ENCODE measurements at regions not wholly inside any gene's neighbourhood (a gene's known extent, or its start where the extent isn't known, plus 50 kb on each side); places are given as distances from the start of the nearest gene placed in this dataset.

DNA sequence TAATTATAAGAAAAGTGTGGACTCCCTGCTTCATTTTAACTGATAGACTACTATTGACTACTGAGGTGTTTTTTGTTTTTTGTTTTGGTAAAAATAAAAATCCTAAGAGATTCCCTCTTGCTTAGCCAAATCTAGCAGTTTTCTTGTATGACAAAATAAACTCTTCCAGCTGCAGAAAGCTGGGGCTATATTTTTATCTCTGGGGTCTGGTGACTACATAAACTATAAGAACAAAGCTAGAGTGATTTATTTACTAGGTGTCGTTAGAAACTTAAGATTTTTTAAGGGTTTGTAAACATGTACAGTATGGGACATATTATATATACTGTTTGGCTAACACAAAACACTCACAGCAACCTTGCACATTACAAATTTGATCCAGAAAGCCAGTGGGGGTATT lies 467.4 kb upstream of the MPDZ start:
- no peak for DNase-seq

- DNase-seq, result no peak
Measured at GRCh38 chr9:13744261-13744901, 464.9 kb upstream of the MPDZ start.

DNA sequence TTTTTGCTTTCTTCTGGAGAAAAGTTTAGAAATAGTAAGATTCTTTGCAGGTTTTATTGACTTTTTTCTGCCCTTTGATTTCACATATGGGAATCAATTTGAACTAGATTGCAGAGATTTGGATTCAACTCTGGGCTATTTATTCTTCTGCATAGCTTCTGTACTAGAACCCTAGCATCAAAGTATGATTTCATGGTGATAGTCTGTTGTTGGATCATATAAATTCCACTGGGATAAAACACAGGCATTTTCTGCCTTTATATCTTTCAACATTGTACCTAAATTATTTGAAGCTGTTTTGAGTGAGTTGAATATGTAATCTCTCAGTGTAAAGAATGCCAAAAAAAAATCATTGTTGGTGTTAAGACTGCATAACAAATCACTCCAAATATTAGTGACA lies 458.4 kb upstream of the MPDZ start:
- DNase-seq, result no peak

- no peak for DNase-seq
Measured at GRCh38 chr9:13735181-13735580, 455.7 kb upstream of the MPDZ start.

DNA sequence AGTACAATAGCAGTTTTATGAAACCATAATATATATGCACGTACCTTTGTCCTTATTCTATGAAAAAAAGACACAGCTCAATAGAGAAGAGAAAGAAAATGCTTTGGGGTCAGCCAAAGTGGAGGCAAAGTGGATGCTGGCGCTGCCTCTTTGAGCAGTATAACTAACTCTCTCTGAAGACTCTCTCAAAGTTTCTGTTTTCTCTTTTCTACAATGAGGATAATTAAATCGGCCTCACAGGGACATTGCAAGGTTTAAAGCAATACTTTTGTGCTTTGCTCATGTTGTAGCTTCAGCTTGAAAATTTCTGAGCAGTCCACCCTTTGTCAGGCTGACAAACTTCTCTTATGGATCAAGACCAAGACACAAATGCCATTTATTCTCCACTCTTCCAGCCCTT lies 455.1 kb upstream of the MPDZ start:
- DNase-seq, result no peak

GRCh38 chr9:13732290-13732689 lies 452.8 kb upstream of the MPDZ start:
- DNase-seq, result no peak

DNA sequence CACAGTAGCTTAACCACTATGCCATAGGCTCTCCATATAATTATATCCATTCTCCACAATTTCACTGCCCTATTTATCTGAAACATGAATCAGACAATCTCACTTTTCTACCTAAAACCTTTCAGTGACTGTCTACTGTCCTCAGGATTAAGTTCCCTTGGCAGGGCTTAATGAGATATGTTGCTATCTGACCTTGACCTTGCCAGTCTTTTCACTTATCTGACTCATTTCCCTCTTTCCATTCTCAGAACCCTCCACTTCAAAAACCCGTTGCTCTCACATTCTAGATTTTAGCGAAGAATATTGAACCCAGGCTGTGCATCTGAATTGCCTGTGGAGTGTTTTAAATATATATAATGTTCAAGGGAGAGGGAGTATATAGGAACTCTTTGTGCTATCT lies 452.1 kb upstream of the MPDZ start:
- DNase-seq, result no peak

- DNase-seq, result no peak
Measured at GRCh38 chr9:13729955-13730354, 450.5 kb upstream of the MPDZ start.

DNA sequence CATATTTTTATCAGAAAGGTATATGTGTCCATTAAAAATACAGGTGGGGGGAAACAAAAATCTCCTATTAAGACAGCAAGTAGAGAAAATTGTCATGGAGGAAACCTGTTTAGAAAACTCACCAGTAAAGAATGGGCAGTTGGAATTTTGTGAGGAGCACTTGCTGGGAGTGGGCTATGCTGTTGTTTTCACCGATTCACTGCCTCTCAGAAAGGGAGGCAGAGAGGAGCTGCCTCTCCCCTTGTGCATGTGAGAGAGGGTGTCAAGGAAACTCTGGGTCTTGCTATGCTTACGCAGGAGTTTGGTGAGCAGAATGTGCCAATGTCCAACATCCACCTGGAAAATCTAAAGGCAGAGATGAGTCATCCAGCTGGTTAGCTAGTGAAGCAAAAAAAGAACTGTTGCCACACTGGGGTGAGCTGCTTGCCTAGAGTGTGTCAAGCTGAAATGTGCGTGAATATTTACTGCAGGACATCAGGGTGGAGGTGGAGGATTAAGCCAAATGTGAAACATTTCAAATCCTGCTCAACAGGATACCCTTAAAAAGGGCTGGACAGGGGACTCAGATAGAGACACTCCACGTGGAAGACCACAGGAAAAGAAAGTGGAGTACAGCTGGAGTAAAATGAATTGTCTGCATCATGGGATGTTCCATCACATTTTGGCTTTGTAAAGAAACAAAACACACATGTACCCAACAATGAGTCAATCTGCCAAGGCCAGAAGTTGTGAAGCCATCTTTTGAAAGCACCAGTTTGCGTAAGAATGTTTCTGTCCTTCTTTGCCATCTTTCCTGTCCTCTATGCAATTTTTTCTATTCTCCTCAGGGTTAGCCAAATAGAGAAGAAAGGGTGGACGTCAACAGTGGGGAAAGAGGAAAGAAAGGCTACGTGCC lies 449.7 kb upstream of the MPDZ start:
- DNase-seq, result no peak

DNA sequence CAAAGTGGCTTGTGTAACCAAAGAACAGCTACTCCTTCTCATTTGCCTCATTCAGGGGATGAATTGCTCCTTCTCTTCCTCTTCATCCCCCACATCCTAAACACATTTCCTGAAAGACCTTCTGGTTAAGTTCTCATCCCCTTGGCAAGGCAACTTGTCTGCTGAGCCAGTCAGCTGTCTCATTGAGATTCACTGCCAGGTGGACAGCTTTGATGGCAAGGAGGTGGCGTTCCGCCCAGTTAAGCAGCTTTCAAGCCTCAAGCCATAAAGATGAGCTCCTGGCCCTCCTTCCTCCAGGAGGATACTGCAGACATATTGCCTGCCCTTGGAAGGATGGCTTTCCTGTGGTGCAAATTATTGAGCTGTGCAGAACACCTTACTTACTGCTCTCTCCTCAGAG lies 448.6 kb upstream of the MPDZ start:
- no peak for DNase-seq

DNA sequence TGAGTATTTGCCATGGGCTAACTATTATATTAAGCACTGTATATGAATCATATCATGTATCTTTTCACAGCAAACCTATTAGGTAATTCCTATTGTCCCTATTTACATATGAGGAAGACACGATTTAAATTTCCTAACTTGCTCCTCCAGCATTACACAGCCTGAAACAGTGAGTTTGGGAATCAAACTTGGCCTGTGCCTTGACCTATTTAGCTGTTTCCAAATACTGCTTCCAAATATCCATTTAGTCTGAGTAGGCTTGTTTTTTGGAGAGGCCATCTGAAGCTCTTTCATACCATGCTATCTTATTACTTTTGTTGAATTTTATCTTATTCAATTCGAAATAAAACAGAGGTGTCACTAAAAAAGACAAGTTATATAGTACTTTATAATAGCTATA lies 447.3 kb upstream of the MPDZ start:
- no peak for DNase-seq

DNA sequence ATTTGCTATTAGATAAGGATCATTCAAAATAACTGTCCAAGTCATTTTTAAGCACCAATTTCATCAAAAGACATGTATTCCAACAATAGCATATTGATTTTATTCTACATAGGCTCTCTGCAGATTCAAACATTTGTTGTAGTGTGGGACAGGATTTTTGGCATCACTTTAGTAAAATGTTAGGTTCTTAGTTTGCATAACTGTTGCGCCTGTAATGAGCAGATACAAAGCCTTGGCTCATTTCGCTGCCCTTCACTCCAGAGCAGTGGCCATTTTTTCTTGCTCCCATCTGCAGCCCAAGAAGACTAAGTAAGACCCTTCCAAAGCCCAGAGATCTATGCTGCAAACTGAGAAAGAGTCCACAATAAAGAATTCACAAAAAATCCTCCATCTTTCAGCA lies 446.0 kb upstream of the MPDZ start:
- DNase-seq, result no peak

DNA sequence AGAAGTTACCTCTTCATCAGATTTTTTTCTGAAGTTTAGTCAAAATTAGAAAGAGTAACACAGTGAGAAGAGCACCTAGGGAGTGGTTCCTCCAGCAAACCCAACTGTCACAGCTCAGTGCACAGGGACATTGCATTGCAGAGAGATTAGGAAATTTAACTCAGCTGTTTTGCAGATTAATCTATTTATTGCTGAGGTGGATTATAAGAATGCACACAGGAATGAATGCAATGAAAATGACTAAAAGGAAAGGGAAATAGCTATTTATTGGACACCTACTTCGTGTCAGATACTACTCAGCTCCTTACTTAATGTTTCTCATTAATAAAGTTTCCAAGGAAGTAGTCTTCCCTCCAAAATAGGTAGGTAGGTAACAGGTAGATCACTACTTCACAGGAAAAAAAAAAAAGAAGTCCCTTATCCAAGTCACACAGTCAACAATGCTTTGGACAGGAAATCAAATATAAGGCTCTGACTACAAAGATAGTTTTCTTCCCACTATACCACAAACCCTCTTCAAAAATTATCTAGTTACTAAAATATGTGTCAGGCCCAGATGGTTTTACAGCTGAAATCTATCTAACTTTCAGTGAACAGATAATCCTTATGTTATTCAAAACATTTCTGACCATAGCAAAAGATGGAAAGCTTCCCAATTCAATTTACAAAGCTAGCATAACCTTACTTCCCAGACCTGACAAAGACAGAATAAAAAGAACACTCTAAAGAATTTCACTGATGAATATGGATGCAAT lies 442.2 kb upstream of the MPDZ start:
- DNase-seq, result no peak

DNA sequence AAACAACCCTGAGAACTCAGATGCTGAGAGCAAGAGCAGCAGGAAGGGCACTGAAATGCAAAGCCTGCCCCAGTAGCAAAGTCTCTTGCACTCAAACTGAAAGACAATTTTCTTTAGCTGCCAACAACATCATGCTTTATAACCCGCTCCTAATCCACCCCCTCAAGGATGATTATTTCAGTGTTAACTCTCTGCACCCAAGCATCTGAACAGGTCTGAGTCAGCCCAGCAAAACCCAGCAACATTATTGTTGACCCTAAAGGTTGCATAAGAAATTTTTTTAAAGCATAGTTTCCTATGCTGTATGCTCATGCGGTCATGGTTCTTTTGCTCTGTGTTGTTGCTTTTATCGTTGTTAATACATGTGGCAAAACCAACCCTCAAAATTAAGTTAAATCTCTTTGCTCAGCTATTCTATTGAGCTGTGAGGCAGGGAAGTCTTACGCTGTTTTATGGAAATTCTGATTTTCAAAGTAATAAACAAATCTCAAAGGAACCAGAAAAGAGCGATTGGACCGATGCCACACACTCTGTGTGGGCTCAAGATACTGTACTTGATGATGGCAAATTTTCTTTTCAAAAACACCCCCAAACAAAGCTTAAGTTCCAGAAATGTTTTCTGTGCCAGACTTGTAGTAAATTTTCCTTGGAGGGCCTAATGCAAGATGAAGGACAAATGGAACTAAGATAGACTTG lies 440.6 kb upstream of the MPDZ start:
- DNase-seq, result no peak

GRCh38 chr9:13719446-13719845 lies 440.0 kb upstream of the MPDZ start:
- DNase-seq, result no peak

DNA sequence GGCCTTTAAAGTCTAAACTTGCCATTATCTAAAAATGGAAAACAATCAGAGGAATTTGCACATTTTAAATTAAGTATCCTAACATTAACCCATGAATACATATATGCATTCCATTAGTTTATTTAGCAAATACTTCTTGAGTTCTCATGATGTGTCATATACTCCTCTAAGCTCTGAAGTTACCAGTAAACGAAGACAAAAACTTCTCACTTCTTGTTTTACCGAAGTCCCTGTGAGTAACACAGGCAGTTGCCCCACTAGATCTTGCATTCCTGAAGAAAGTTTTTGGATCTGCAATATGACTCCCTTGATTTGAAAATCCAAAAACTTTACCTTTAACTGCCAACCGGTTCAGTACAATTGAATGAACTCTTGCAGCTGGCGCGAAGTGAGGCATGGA lies 439.0 kb upstream of the MPDZ start:
- DNase-seq, result no peak

GRCh38 chr9:13718086-13718485 lies 438.6 kb upstream of the MPDZ start:
- no peak for DNase-seq

DNA sequence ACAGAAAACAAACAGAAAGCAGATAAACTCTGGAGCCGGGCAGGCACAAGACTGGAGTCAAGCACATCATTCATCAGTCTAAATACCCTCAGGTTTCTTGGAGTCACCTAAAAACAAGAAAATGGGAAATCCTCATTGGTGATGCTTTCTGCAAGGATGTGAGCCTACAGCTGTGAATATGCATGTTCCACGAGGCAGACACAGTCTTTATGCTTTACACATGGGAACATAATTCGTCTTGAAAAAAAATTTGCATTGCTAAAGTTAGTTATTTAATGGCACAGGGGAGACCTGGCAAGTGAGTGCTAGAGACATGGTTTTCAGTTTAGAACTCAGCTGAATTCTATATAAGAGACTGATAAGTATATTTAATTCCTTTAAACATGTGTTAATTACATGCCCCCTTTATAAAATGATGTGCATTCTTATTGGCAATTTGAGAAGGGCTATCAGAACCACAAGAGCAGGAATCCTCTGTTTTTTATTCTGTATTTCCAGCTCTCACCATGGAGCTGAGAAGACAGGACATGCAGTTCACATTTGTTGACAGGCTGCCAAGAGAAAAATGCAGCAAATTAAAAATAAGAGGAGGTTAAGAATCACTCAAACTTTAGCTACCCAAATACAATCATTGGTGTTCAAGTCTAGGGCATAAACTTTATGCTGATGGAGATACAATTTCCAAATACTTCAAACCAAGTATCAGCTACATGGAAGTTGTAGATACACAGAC lies 438.0 kb upstream of the MPDZ start:
- DNase-seq, result no peak

DNA sequence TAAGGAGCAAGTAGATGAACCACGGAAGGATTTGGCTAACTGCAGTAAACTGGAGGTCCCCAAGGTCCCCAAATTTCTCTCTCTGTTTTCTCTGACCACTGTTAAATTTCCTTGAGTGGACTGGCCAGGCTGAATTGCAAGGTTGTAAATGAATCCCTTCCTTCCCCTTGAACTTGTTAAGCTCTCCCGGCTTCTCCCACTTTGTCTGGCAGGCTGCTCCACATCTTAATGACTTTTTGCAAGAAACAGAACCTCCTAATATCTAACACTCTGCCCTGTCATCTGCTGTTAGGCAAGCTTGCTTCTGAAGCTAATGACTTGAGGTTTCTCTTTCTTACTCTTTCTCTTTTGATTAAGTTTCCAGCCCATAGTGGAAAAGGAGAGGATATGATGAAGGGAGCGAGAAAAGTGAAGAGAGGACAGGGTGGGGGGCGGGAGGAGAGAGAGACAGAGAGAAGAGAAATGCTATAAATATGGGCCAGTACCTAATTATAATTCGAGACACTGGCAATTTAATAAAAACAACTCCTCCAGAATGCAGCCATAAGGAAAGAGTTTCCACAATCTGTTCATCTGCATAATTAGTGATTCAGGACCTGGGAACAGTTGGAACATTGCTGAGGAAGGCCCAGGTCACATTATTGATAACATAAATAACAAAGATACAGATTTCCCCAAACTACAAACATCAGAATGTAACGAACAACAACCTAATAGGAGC lies 437.3 kb upstream of the MPDZ start:
- no peak for DNase-seq

DNA sequence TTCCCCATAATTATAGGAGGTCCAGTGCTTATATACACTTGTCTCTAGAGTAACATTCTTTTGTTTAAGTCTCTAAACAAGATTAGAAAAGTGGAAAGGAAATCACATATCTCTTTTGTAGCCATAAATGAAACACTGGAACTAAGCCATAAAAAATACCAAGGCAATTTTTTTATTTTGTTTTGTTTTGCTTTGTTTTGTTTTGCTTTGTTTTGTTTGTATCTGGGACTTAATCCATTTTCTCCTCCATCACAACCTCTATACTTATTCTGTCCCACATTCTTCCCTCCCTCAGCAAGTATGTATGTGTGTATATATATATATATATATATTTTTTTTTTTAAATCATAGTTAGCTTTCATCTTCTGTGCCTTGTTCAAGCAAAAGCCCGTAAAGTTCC lies 436.6 kb upstream of the MPDZ start:
- DNase-seq, result no peak

DNA sequence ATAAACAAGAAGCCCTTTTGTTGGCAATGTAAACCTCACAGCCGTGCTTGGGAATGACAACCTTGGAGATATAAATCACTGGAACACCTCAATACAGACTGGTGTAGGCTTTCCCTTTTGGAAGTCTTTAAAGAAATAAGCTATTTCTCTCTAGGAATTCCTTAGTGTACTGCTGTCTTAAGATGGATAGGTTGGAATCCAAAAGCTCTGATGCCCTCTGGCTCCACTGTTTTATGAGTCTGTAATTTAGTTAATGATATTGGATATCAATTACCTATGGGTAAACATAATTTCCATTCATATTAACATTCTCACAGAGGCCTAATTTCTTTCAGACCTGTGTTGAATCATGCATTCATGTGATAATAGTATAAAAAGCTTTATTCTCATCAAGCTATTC lies 435.9 kb upstream of the MPDZ start:
- no peak for DNase-seq

All from suppressor macrophage treated with lipopolysaccharide for 1 hour (primary cell).